ENCODE measurements at regions not wholly inside any gene's neighbourhood (a gene's known extent, or its start where the extent isn't known, plus 50 kb on each side); places are given as distances from the start of the nearest gene placed in this dataset.
"Not testable (repeated sequence)": the region's sequence is repeated elsewhere in the genome, so short reads cannot be mapped to it uniquely, and the experiment has no call there.

DNA sequence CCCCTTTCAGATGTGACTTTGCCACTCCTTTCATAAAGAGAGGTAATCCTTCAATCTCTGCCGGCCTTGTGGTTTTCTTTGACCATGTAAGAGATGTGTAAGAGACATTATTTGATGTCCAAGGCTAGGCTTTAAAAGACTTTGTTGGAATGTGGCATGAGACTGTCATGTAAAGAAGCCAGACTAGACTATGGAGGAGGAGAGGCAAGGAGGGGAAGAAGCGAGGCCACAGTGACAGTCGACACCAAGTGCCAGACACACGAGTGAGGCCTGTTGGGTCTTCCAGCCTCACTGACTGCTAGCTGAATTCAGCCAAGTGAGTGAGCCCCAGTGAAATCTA is 1013.3 kb downstream of the MAT2B start:
- no peak for DNase-seq (ENCODE audit: low read depth)
- TF ChIP-seq, protein P1, sequence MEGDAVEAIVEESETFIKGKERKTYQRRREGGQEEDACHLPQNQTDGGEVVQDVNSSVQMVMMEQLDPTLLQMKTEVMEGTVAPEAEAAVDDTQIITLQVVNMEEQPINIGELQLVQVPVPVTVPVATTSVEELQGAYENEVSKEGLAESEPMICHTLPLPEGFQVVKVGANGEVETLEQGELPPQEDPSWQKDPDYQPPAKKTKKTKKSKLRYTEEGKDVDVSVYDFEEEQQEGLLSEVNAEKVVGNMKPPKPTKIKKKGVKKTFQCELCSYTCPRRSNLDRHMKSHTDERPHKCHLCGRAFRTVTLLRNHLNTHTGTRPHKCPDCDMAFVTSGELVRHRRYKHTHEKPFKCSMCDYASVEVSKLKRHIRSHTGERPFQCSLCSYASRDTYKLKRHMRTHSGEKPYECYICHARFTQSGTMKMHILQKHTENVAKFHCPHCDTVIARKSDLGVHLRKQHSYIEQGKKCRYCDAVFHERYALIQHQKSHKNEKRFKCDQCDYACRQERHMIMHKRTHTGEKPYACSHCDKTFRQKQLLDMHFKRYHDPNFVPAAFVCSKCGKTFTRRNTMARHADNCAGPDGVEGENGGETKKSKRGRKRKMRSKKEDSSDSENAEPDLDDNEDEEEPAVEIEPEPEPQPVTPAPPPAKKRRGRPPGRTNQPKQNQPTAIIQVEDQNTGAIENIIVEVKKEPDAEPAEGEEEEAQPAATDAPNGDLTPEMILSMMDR (conservative IDR thresholded peaks at IDR 0.05; ENCODE audit: control insufficient read depth, insufficient read depth, low read depth, low read length) = no peak
- no peak overlapping the region for H3K4me3 ChIP-seq (ENCODE audit: control insufficient read depth, low read depth, low read length)

DNA sequence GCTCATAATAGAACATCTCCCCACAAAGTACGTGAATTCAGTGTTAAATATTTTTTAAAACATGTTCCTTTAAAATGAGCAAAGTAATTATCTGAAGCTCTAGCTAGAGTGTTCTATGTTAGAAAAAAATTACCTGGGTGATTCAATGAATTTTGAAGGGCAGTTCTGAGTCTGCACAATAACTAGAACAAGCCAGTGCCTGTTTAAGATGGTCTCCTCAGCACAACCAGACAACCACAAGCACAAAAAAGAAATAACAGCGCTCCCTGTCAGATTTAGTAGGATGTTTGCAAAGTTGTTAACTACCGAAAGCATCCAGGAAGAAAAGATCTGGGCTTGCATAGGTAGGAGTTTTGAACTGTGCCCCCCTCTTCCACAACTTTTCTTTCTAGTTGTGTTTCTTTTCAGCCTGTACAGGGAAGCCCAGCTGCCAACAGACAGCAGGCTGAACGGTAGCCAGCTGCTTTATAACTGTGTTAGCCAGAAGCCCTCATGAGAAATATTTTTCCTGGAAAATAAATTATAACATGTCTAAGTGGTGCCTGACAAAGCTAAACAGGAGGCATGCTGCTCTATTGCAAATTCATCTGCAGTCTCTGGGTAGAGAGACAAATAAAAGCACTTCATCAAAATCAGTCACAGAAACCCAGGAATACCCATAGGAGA is 1026.9 kb downstream of the MAT2B start:
- no peak overlapping the region for H3K4me3 ChIP-seq (ENCODE audit: control insufficient read depth, low read depth, low read length)
- TF ChIP-seq, protein P1 (conservative IDR thresholded peaks at IDR 0.05; ENCODE audit: control insufficient read depth, insufficient read depth, low read depth, low read length) = no peak
- DNase-seq (ENCODE audit: low read depth) = no peak

DNA sequence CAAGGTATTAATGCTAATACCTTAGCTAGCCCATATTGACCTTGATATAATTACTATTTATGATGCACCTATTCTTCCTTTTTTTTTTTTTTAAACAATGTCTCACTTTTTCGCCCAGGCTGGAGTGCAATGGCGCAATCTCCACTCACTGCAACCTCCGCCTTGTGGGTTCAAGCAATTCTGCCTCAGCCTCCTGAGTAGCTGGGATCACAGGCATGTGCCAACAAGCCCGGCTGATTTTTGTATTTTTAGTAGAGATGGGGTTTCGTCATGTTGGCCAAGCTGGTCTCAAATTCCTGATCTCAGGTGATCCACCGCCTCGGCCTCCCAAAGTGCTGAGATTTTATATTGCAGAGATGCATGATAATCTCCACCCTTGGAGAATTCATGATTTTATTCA is 1028.0 kb downstream of the MAT2B start:
- not testable (repeated sequence) for DNase-seq (ENCODE audit: low read depth); H3K4me3 ChIP-seq (ENCODE audit: control insufficient read depth, low read depth, low read length)

DNA sequence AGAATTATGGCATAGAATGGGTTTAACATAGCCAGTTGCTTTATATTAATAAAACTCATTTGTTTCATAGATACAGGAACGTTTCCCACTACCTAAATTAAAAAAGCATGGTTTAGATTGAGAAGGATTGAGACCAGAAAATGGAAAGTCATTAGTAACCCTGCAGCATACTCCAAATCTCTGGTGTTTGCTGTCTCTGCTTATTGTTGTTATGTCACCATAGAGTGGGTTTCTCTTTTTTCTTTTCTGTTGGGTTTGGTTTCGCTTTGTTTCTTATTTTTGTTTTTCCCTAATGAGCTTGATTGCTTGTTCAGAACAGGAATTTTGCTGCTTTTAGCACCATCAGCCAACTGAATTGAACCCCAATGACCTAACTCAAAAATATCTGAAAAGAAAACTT is 1034.8 kb downstream of the MAT2B start:
- TF ChIP-seq, protein P1 (conservative IDR thresholded peaks at IDR 0.05; ENCODE audit: control insufficient read depth, insufficient read depth, low read depth, low read length) = no peak

DNA sequence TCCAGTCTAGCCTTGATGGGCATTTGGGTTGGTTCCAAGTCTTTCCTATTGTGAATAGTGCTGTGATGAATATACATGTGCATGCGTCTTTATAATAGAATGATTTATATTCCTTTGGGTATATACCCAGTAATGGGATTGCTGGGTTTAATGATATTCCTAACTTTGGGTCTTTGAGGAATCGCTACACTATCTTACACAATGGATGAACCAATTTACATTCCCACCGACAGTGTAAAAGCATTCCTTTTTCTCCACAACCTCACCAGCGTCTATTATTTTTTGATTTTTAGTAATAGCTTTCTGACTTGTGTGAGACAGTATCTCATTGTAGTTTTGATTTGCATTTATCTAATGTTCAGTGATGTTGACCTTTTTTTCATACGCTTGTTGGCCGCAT is 1040.1 kb downstream of the MAT2B start:
- DNase-seq (ENCODE audit: low read depth) = no peak
- H3K4me3 ChIP-seq (ENCODE audit: control insufficient read depth, low read depth, low read length) = no peak overlapping the region
- TF ChIP-seq, protein P1 (conservative IDR thresholded peaks at IDR 0.05; ENCODE audit: control insufficient read depth, insufficient read depth, low read depth, low read length) = no peak

More for the DNA sequence above, 1034.8 kb downstream of the MAT2B start:
- no peak overlapping the region for H3K4me3 ChIP-seq (ENCODE audit: control insufficient read depth, low read depth, low read length)
- no peak for DNase-seq (ENCODE audit: low read depth)

DNA sequence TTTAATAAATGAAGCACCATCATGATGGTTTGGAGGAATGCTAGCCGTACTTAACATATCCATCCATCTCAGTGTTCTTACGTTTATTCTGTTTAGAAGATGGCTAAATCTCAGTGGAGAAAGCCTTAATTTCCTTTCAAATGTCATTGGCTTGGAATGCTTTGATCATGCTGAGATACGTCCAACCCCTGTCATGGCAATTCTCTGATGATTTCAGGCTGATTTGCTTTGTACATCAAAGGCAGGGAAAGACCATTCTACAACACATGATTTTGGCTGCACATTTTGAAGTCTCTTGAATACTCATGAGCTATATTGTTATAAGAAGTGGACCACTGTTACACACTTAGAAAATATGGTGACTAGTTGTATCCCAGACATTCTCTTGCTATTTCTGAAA is 1048.4 kb downstream of the MAT2B start:
- no peak for DNase-seq (ENCODE audit: low read depth)
- TF ChIP-seq, protein P1 (conservative IDR thresholded peaks at IDR 0.05; ENCODE audit: control insufficient read depth, insufficient read depth, low read depth, low read length) = no peak
- no peak overlapping the region for H3K4me3 ChIP-seq (ENCODE audit: control insufficient read depth, low read depth, low read length)

DNA sequence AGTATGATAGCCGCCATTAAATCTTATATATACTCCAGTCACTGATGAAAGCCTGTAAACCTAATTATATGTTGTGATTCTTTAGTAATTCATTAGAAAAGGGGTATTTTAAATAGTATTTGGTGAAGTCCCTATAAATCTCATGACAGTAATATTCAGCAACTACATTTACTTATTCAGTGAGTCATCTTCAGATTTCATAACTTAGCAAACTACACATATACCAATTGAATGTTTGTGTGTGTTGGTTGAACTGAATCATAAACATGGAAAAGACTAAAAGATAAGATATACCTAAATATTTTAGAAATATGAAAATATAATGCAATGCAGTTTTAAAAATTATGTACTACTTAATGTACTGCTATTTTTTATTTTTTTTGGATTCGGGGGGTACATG is 1050.4 kb downstream of the MAT2B start:
- DNase-seq (ENCODE audit: low read depth) = no peak
- TF ChIP-seq, protein P1 (conservative IDR thresholded peaks at IDR 0.05; ENCODE audit: control insufficient read depth, insufficient read depth, low read depth, low read length) = no peak
- no peak overlapping the region for H3K4me3 ChIP-seq (ENCODE audit: control insufficient read depth, low read depth, low read length)
